ENCODE measurements at regions not wholly inside any gene's neighbourhood (a gene's known extent, or its start where the extent isn't known, plus 50 kb on each side); places are given as distances from the start of the nearest gene placed in this dataset.
A peak's percentile ranks its signal among the peaks of the same experiment; 100 is the strongest.

DNA sequence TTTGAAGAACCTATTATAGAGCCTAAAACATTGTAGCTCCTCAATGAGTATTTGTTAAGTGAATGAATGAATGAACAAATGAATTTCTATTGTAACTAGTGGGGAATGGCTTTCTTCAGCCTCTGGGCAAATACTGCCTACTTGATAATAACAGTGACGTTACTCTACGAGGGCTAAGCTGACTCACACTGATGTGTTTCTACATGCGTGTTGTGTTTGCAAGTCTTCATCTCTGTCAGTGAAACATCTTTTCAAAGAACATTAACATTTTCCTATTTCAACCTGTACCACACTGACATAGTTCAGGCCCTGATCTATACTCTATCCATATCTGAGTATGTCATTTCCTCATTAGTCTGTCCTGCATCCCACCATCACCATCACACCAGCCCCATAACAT is 319.9 kb upstream of the ACVR2A start:
- Mint-ChIP-seq H3K27me3 (ENCODE audit: low read depth) (peaks cover 5% of the 10 kb centered on the region), H3K4me3 (no peak overlapping the region), H3K36me3 (ENCODE audit: low read depth) (peaks cover 2% of the 10 kb centered on the region), H3K27ac (no peak overlapping the region), H3K4me1 (ENCODE audit: low read depth) (peaks cover 9% of the 10 kb centered on the region), H3K9me3 (peaks cover 5% of the 10 kb centered on the region)

DNA sequence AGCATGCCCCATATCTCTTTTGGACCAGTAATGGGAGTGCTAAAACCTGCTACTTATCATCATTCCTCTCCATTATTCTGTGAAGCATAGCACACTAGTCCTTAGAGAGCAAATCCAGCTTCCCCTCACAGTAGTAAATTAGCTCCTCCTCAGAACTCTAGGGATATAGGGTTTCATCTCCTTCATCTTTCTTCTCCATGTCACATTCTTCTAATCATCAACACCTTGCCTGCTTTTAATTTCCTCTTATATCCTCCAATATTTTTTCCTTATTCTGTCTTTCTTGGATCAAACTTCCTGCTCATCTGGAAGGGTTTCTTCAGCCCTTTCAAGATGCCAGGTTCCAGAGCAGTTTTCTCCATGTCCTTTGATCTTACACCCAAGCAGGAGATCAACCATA is 321.4 kb upstream of the ACVR2A start:
- peaks cover 2% of the 10 kb centered on the region for H3K36me3 Mint-ChIP-seq (ENCODE audit: low read depth)
- H3K27ac Mint-ChIP-seq, result no peak overlapping the region
- H3K4me1 Mint-ChIP-seq (ENCODE audit: low read depth), result peaks cover 9% of the 10 kb centered on the region
- peaks cover 11% of the 10 kb centered on the region for H3K9me3 Mint-ChIP-seq
- no peak overlapping the region for H3K4me3 Mint-ChIP-seq
- peaks cover 5% of the 10 kb centered on the region for H3K27me3 Mint-ChIP-seq (ENCODE audit: low read depth)

DNA sequence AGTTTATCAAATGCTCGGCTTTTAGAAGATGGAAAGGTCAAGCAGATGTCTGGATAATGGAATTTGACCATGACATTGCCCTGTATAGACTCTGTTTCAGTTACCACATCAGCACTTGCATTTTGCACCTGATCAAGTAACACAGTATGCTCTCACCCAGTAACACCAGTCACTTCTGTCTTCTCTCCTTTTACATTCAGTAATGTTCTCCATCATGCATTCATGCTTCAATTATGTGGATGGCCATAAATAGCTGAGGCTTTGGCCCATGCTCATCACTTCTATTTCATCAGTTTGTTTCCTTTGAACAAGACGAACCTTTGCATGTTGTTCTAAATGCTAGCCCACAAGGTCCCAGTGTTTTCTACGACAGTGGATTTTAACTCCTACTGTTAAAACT is 322.9 kb upstream of the ACVR2A start:
- peaks cover 9% of the 10 kb centered on the region for H3K4me1 Mint-ChIP-seq (ENCODE audit: low read depth)
- H3K36me3 Mint-ChIP-seq (ENCODE audit: low read depth), result peaks cover 4% of the 10 kb centered on the region
- H3K4me3 Mint-ChIP-seq, result no peak overlapping the region
- peaks cover 5% of the 10 kb centered on the region for H3K27me3 Mint-ChIP-seq (ENCODE audit: low read depth)
- H3K9me3 Mint-ChIP-seq, result peaks cover 11% of the 10 kb centered on the region
- H3K27ac Mint-ChIP-seq, result no peak overlapping the region

DNA sequence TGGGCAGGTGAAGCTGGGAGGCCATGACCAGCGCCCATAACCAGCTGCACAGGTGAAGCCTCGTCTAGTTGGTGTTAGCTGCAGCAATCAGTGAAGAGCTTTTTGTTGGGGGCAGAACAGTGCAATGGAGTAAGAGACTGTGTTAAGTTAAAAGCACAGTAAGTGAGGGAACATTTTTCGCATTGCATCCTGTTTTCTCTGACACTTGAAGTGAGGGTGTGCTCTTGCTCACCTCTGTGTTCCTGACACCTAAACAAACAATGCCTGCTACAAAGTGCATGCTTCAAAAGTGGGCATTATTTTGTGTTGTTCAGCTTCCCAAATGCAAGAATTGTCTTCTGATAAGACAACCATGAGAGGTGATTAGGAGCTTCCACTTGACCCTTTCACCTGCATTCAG is 324.0 kb upstream of the ACVR2A start:
- Mint-ChIP-seq H3K27ac (no peak overlapping the region), H3K9me3 (peaks cover 11% of the 10 kb centered on the region), H3K4me1 (ENCODE audit: low read depth) (peaks cover 5% of the 10 kb centered on the region), H3K27me3 (ENCODE audit: low read depth) (peaks cover 5% of the 10 kb centered on the region), H3K36me3 (ENCODE audit: low read depth) (peaks cover 4% of the 10 kb centered on the region), H3K4me3 (no peak overlapping the region)

DNA sequence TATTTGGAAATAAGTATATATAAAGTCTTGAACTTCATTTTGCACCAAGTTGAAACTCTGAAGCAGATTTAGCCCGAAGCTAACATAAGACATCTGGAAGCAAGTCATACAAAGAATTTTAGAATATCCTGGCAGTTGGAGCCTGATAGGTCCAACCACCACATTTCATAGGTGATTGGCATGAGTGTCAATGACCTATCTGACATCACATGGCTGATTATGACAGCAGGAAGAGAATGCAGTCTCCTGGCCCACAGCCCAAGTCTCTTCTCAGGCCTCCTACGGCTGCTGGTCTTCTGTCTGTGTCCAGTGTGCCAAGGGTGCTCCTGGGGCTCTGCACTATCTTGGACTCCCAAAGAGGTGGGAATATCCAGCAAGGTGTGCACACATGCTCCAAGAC is 325.7 kb upstream of the ACVR2A start:
- Mint-ChIP-seq H3K27ac (no peak overlapping the region), H3K4me1 (ENCODE audit: low read depth) (peaks cover 5% of the 10 kb centered on the region), H3K27me3 (ENCODE audit: low read depth) (peaks cover 5% of the 10 kb centered on the region), H3K36me3 (ENCODE audit: low read depth) (peaks cover 4% of the 10 kb centered on the region), H3K4me3 (no peak overlapping the region), H3K9me3 (peaks cover 11% of the 10 kb centered on the region)

DNA sequence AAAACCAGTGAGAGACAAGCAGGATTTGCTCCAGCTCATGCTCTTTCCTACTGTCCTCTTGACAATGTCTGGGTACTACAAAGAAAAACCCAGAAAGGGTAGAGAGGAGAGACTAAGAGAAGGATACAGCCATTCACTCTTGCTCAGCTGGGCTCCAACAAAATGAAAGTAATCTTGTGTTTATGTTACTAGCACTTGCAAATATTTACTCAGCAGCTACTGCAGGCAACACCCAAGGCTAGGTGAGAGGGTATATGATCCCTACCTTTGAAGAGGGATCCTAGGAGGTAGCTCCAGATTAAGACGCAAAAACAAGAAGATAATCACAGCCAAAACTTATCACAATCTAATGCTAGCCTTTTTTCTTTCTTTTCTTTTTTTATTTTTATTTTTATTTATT is 329.6 kb upstream of the ACVR2A start:
- H3K4me1 Mint-ChIP-seq (ENCODE audit: low read depth), result peaks cover 10% of the 10 kb centered on the region
- H3K27me3 Mint-ChIP-seq (ENCODE audit: low read depth), result peaks cover 3% of the 10 kb centered on the region
- H3K9me3 Mint-ChIP-seq, result peaks cover 6% of the 10 kb centered on the region
- H3K4me3 Mint-ChIP-seq, result no peak overlapping the region
- H3K27ac Mint-ChIP-seq, result no peak overlapping the region
- H3K36me3 Mint-ChIP-seq (ENCODE audit: low read depth), result peaks cover 2% of the 10 kb centered on the region

DNA sequence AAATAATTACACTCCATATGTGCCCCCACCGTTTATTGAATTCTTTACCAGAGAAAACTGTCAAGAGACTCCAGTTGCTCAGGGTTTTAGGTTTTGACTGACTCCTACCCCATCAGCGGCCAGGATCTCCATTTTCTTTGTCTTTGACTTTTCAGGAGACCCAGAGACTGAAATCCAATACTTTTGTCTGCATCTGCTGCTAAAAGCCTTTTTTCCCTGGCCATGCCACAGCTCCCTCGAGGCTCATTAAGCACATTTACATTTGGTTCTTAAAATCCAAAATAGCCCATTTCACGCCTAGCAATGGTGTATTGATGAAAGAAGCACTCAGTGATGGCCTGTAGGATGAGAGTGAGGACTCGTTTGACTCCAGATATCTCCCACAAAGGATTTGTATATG is 332.6 kb upstream of the ACVR2A start:
- H3K27ac Mint-ChIP-seq, result no peak overlapping the region
- no peaks in the 10 kb centered on the region for H3K36me3 Mint-ChIP-seq (ENCODE audit: low read depth)
- no peak overlapping the region for H3K4me3 Mint-ChIP-seq
- peaks cover 3% of the 10 kb centered on the region for H3K27me3 Mint-ChIP-seq (ENCODE audit: low read depth)
- H3K9me3 Mint-ChIP-seq, result peaks cover 3% of the 10 kb centered on the region
- H3K4me1 Mint-ChIP-seq (ENCODE audit: low read depth), result peaks cover 10% of the 10 kb centered on the region

DNA sequence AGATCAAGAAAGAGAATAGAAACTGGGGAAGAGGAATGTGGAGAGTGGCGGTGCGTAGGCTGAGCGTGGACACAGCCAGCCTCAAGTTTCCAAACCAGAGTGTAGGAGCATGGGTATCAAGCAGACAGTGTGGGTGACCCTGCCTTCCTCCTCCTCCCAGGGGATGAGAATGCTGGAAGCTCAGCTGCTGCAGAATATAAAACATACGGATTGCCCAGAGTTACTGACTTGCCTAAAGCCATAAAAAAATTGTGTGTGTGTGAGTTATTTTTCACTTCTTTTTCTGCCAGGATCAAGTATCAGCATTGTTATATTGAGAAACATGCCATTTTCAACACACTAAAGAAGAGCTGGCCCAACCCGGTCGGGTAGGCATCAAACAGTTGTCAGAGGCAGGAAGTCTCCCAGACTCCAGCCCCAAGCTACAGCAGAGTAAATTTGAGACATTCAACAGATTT is 333.3 kb upstream of the ACVR2A start:
- no peaks in the 10 kb centered on the region for H3K36me3 Mint-ChIP-seq (ENCODE audit: low read depth)

DNA sequence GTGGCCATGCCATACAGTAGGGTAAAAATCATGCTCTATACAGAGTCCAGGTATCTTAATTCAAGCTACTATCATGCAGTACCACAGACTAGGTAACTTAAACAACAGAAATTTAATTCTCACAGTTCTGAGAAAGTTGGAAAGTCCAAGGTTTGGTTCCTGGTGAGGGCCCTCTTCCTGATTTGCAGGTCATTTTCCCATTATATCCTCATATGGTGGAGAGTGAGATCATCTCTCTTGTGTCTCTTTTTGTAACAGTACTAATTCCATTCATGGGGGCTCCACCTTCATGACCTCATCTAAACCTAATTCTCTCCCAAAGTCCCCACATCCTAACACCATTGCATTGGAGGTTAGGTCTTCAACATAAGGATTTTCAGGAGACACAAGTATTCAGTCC is 335.0 kb upstream of the ACVR2A start:
- H3K27me3 Mint-ChIP-seq (ENCODE audit: low read depth), result peaks cover 3% of the 10 kb centered on the region
- H3K36me3 Mint-ChIP-seq (ENCODE audit: low read depth), result peaks cover 7% of the 10 kb centered on the region
- H3K4me3 Mint-ChIP-seq, result no peak overlapping the region
- H3K4me1 Mint-ChIP-seq (ENCODE audit: low read depth), result peaks cover 10% of the 10 kb centered on the region
- no peak overlapping the region for H3K27ac Mint-ChIP-seq
- H3K9me3 Mint-ChIP-seq, result peaks cover 3% of the 10 kb centered on the region

More for the DNA sequence above, 333.3 kb upstream of the ACVR2A start:
- no peak overlapping the region for H3K4me3 Mint-ChIP-seq
- H3K9me3 Mint-ChIP-seq, result peaks cover 3% of the 10 kb centered on the region
- peaks cover 10% of the 10 kb centered on the region for H3K4me1 Mint-ChIP-seq (ENCODE audit: low read depth)
- H3K27ac Mint-ChIP-seq, result no peak overlapping the region
- H3K27me3 Mint-ChIP-seq (ENCODE audit: low read depth), result peaks cover 3% of the 10 kb centered on the region

DNA sequence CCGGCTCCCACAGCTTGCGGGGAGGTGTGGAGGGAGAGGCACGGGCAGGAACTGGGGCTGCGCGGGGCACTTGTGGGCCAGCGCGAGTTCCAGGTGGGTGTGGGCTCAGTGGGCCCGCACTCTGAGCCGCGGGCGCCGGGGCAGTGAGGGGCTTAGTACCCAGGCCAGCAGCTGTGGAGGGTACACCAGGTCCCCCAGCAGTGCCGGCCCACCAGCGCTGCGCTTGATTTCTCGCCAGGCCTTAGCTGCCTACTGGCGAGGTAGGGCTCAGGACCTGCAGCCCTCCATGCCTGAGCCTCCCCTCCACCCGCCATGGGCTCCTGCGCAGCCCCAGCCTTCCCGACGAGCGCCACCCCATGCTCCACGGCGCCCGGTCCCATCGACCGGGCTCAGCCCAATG is 337.9 kb upstream of the ACVR2A start:
- peaks cover 31% of the 10 kb centered on the region for H3K4me1 Mint-ChIP-seq (ENCODE audit: low read depth)
- H3K9me3 Mint-ChIP-seq, result peaks cover 8% of the 10 kb centered on the region
- H3K4me3 Mint-ChIP-seq, result no peak overlapping the region
- H3K36me3 Mint-ChIP-seq (ENCODE audit: low read depth), result peaks cover 17% of the 10 kb centered on the region
- H3K27ac Mint-ChIP-seq, result no peak overlapping the region
- H3K27me3 Mint-ChIP-seq (ENCODE audit: low read depth), result no peaks in the 10 kb centered on the region

DNA sequence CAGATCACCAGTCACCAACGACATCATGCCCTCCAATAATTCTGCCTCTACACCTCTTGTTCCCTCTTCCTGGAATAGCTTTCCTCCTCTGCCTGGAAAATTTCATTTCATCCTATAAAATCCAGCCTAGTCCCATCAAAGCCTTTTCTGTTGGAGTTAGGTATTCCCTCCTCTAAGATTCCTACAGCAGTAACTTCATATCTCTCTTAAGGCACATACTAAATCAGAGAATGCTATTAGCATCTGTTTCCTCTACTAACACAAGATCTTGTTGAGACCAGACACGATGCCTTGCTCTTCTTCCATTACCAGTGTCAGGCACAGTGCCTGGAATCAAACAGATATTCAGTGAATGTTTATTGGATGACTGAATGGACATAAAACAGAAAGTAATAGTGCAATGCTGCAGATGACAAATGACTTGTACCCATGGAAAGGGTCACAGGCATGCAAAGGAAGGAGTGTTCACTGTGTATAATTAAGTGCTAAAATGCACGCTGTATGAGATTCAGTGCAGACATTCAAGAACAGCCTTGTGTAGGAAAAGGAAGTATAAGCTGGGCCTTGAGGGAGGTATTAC is 342.0 kb upstream of the ACVR2A start:
- no peak overlapping the region for H3K27ac Mint-ChIP-seq
- peaks cover 44% of the 10 kb centered on the region for H3K4me1 Mint-ChIP-seq (ENCODE audit: low read depth)
- peaks cover 12% of the 10 kb centered on the region for H3K9me3 Mint-ChIP-seq
- H3K27me3 Mint-ChIP-seq (ENCODE audit: low read depth), result no peaks in the 10 kb centered on the region
- H3K4me3 Mint-ChIP-seq, result no peak overlapping the region
- H3K36me3 Mint-ChIP-seq (ENCODE audit: low read depth), result peaks cover 18% of the 10 kb centered on the region

DNA sequence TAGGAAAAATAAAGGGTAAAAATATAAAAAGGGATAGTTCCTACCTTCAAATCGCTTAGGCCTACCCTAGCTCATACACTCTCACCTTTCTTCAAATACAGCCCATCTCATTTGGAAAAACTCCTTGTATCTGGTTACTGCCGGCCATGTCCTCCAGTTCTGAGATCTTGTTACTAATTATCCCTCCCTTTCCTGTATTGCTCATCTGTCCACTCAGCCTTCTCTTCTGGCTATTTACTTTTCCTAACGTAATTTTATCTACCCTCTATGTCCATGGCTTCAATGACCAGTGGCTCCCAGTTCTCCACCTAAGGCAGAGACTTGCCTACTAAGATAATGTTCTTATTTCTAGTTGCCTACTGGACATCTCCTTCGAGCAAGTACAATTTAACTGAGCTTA is 342.9 kb upstream of the ACVR2A start:
- peak overlapping the region; percentile 1 for H3K27ac Mint-ChIP-seq
- peaks cover 2% of the 10 kb centered on the region for H3K27me3 Mint-ChIP-seq (ENCODE audit: low read depth)
- H3K4me3 Mint-ChIP-seq, result no peak overlapping the region
- peaks cover 20% of the 10 kb centered on the region for H3K36me3 Mint-ChIP-seq (ENCODE audit: low read depth)
- H3K4me1 Mint-ChIP-seq (ENCODE audit: low read depth), result peaks cover 47% of the 10 kb centered on the region
- peaks cover 15% of the 10 kb centered on the region for H3K9me3 Mint-ChIP-seq

DNA sequence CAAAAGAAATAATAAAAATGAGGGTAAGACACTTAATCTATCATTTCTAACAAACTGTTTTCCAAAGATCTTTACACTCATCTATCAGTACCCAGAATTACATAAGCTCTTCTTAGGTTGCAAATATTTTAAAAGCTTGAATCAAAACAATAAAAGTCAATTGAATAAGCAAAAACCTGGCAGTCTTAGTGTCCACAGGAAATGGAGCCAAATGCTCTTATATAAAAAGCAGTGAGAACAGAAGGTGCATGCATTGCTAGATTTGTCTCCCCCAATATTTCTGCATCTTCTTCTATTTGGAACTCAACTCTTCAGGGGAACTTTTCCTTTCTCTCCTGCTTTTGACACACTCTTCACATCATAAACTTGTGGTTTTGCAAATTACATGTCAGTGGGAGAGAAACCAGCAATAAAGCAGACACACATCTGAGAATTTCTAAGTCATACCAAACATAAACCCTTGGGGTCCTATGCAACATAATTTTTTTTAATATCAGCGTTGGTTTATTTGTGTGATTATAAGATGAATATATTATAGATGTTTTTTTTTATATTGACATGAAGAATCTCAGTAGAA is 343.9 kb upstream of the ACVR2A start:
- H3K9me3 Mint-ChIP-seq, result peaks cover 17% of the 10 kb centered on the region

DNA sequence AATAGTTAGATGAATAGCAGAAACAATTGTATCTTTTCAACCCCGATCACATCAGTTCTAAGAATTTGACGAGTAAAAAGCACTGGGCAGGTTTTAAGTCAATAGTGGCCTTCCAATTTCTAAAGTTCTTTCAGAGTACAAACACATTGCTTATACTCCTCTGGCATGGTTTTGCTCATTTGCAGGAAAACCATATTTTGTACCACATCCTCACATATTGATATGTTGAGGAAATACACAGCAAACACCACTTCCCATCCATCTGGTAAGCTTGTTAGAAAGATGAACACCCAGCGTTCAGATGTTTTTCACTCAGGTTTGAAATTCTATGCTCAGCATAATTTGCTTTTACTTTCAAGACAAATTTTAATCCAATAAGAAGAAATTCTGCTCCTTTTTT is 344.6 kb upstream of the ACVR2A start:
- peaks cover 3% of the 10 kb centered on the region for H3K27me3 Mint-ChIP-seq (ENCODE audit: low read depth)
- H3K9me3 Mint-ChIP-seq, result peaks cover 17% of the 10 kb centered on the region
- peaks cover 48% of the 10 kb centered on the region for H3K4me1 Mint-ChIP-seq (ENCODE audit: low read depth)
- peaks cover 14% of the 10 kb centered on the region for H3K36me3 Mint-ChIP-seq (ENCODE audit: low read depth)
- H3K4me3 Mint-ChIP-seq, result peak overlapping the region; percentile 58
- peak overlapping the region; percentile 90 for H3K27ac Mint-ChIP-seq

More for the DNA sequence above, 343.9 kb upstream of the ACVR2A start:
- Mint-ChIP-seq H3K4me1 (ENCODE audit: low read depth) (peaks cover 48% of the 10 kb centered on the region), H3K27ac (peak overlapping the region; percentile 90), H3K36me3 (ENCODE audit: low read depth) (peaks cover 17% of the 10 kb centered on the region), H3K4me3 (peak overlapping the region; percentile 58), H3K27me3 (ENCODE audit: low read depth) (peaks cover 3% of the 10 kb centered on the region)

DNA sequence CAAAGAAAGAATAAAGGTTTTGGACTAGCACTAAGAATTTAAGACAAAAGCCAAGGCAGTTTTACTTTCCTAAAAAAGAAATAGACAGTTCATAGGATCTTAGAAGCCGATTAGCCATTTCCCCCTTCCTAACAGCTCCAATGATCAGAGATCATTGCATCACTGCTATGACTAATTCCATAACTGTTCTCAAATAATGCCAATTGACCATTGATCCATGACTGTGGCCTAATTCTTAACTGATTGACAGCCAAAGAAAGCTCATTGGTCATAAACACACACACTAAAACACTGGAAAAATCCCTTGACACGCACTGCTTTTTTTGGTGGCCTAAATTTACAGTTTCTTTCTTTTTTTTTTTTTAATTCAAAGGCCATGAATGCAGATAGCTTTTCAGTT is 345.0 kb upstream of the ACVR2A start:
- peaks cover 15% of the 10 kb centered on the region for H3K36me3 Mint-ChIP-seq (ENCODE audit: low read depth)
- peaks cover 48% of the 10 kb centered on the region for H3K4me1 Mint-ChIP-seq (ENCODE audit: low read depth)
- H3K4me3 Mint-ChIP-seq, result peak overlapping the region; percentile 58
- peak overlapping the region; percentile 90 for H3K27ac Mint-ChIP-seq
- H3K9me3 Mint-ChIP-seq, result peaks cover 20% of the 10 kb centered on the region
- peaks cover 3% of the 10 kb centered on the region for H3K27me3 Mint-ChIP-seq (ENCODE audit: low read depth)

All from T-helper 1 cell treated with Interleukin-12 subunit alpha and Interleukin-12 subunit beta and Interleukin-4 antibody, amounts not matched to agents 30 μg/mL and 1 μg/mL, for 36 hours (primary cell).